ENCODE measurements at regions not wholly inside any gene's neighbourhood (a gene's known extent, or its start where the extent isn't known, plus 50 kb on each side); places are given as distances from the start of the nearest gene placed in this dataset.

DNA sequence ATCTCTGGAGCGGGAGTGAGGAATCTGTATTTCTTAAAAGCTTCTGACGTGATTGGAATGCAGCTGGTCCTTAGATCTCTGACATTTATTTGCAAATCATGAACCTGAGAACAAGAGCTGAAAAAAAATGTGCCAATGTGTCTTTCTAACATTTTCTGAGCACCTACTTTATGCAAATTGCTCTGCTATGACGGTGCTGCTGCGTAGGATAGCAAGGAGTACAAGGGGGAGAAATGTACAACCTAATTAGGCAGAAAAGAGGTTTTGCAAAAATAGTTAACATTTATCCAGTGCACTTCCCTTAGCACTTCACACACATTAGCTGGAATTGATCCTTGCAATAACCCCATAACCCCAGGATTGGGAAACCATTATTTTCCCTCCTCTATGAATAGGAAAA lies 357.5 kb downstream of the TLE4 start:
- Histone ChIP-seq H3K4me3 (no peak overlapping the region), H3K27ac (ENCODE audit: control insufficient read depth, insufficient read depth) (no peak overlapping the region), H4K20me1 (ENCODE audit: control insufficient read depth, insufficient read depth) (no peaks in the 10 kb centered on the region), H3K4me1 (ENCODE audit: control insufficient read depth, insufficient read depth, low read length) (no peaks in the 10 kb centered on the region), H3K79me2 (ENCODE audit: control insufficient read depth, insufficient read depth, low read length) (no peaks in the 10 kb centered on the region), H3K9ac (ENCODE audit: control insufficient read depth, insufficient read depth, low read length) (no peak overlapping the region), H3K36me3 (ENCODE audit: control insufficient read depth in 2 of 2, insufficient read depth in 2 of 2, low read length in 1 of 2) (no peaks in the 10 kb centered on the region), H3K9me3 (replicated peaks; ENCODE audit: control insufficient read depth, insufficient read depth, low read length) (no peaks in the 10 kb centered on the region), H3K4me2 (ENCODE audit: control insufficient read depth, insufficient read depth) (no peak overlapping the region), H2AFZ (ENCODE audit: control insufficient read depth, low read depth, low read length) (no peak overlapping the region), H3K27me3 (replicated peaks in 1 of 2; ENCODE audit: control insufficient read depth in 2 of 2, insufficient read depth in 2 of 2, low read length in 1 of 2) (no peaks in the 10 kb centered on the region)
- ChIA-PET RAD21 (ENCODE audit: unreplicated experiment) (no interaction called here), SMC1A (ENCODE audit: uncharacterized antibody, unreplicated experiment) (interaction anchor here (1.3 kb wide), 1 partner anchor 112 kb away, joined by 5 read pairs; no protein-coding TSS in a partner anchor), CTCF (no interaction called here), POLR2A (interaction anchor here (0.8 kb wide), 1 partner anchor 672 kb away, joined by 3 read pairs; no protein-coding TSS in a partner anchor)
- DNase-seq (ENCODE audit: low read depth, low spot score) (no peak), ATAC-seq (no peak), FAIRE-seq (no peak)
- no TSS peak for BruUV-seq (replicated peaks)
- no peak for TF ChIP-seq RELA (IDR thresholded peaks at IDR 0.05; ENCODE audit: borderline replicate concordance, partially characterized antibody)
- no peak for TF ChIP-seq WRNIP1 (IDR thresholded peaks at IDR 0.05; ENCODE audit: borderline replicate concordance, low read depth, low read length)
- no peak for TF ChIP-seq POLR2A (IDR thresholded peaks at IDR 0.05; ENCODE audit: low read depth, low read length)
- no peak for TF ChIP-seq YBX1 (IDR thresholded peaks at IDR 0.05)
- TF ChIP-seq, protein P1, sequence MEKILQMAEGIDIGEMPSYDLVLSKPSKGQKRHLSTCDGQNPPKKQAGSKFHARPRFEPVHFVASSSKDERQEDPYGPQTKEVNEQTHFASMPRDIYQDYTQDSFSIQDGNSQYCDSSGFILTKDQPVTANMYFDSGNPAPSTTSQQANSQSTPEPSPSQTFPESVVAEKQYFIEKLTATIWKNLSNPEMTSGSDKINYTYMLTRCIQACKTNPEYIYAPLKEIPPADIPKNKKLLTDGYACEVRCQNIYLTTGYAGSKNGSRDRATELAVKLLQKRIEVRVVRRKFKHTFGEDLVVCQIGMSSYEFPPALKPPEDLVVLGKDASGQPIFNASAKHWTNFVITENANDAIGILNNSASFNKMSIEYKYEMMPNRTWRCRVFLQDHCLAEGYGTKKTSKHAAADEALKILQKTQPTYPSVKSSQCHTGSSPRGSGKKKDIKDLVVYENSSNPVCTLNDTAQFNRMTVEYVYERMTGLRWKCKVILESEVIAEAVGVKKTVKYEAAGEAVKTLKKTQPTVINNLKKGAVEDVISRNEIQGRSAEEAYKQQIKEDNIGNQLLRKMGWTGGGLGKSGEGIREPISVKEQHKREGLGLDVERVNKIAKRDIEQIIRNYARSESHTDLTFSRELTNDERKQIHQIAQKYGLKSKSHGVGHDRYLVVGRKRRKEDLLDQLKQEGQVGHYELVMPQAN (conservative IDR thresholded peaks at IDR 0.05) = no peak
- no peak for TF ChIP-seq SREBF1 (IDR thresholded peaks at IDR 0.05; ENCODE audit: low read length)
- no peak for TF ChIP-seq SUPT20H (IDR thresholded peaks at IDR 0.05; ENCODE audit: borderline replicate concordance, control insufficient read depth, low read depth, low read length)
- TF ChIP-seq CREM (IDR thresholded peaks at IDR 0.05; ENCODE audit: low read depth) = no peak
- no peak for TF ChIP-seq NR2C2 (IDR thresholded peaks at IDR 0.05; ENCODE audit: borderline replicate concordance, control insufficient read depth, insufficient read length, low read depth)
- TF ChIP-seq NR2C1 (IDR thresholded peaks at IDR 0.05) = no peak
- no peak for TF ChIP-seq BHLHE40 (IDR thresholded peaks at IDR 0.05; ENCODE audit: borderline replicate concordance in 1 of 2, low read depth in 2 of 2, low read length in 1 of 2)
- TF ChIP-seq CBX3 (IDR thresholded peaks at IDR 0.05; ENCODE audit: borderline replicate concordance, low read depth) = no peak
- no peak for TF ChIP-seq EP300 (IDR thresholded peaks at IDR 0.05; ENCODE audit: borderline replicate concordance in 1 of 2, control insufficient read depth in 1 of 2, low read depth in 2 of 2, low read length in 2 of 2)
- TF ChIP-seq MYB (IDR thresholded peaks at IDR 0.05; ENCODE audit: borderline replicate concordance, low read depth, low read length) = no peak
- no peak for TF ChIP-seq POLR2AphosphoS5 (IDR thresholded peaks at IDR 0.05; ENCODE audit: low read length)
- no peak for TF ChIP-seq CBX5 (IDR thresholded peaks at IDR 0.05; ENCODE audit: low read depth)
- no peak for TF ChIP-seq NFYB (IDR thresholded peaks at IDR 0.05; ENCODE audit: insufficient read depth, low read depth, low read length)
- TF ChIP-seq, protein P2, sequence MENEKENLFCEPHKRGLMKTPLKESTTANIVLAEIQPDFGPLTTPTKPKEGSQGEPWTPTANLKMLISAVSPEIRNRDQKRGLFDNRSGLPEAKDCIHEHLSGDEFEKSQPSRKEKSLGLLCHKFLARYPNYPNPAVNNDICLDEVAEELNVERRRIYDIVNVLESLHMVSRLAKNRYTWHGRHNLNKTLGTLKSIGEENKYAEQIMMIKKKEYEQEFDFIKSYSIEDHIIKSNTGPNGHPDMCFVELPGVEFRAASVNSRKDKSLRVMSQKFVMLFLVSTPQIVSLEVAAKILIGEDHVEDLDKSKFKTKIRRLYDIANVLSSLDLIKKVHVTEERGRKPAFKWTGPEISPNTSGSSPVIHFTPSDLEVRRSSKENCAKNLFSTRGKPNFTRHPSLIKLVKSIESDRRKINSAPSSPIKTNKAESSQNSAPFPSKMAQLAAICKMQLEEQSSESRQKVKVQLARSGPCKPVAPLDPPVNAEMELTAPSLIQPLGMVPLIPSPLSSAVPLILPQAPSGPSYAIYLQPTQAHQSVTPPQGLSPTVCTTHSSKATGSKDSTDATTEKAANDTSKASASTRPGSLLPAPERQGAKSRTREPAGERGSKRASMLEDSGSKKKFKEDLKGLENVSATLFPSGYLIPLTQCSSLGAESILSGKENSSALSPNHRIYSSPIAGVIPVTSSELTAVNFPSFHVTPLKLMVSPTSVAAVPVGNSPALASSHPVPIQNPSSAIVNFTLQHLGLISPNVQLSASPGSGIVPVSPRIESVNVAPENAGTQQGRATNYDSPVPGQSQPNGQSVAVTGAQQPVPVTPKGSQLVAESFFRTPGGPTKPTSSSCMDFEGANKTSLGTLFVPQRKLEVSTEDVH (IDR thresholded peaks at IDR 0.05; ENCODE audit: low read depth, partially characterized antibody) = no peak
- no peak for TF ChIP-seq KLF5 (IDR thresholded peaks at IDR 0.05; ENCODE audit: partially characterized antibody)
- intact Hi-C loops (cut with micrococcal nuclease; ENCODE audit: unreplicated experiment) = no loop called here
- in situ Hi-C loops (cut with MboI) = no loop called here
- WGBS (ENCODE audit: insufficient coverage, insufficient replicate concordance, low lambda C conversion rate, missing lambda C conversion rate) = 38% methylated on average over 4 of the region's 4 CpGs

All from GM12878 (cell line).